ENCODE measurements at regions not wholly inside any gene's neighbourhood (a gene's known extent, or its start where the extent isn't known, plus 50 kb on each side); places are given as distances from the start of the nearest gene placed in this dataset.

GRCh38 chr7:52569151-52569550 is 466.3 kb upstream of the POM121L12 start:
- TF ChIP-seq CTCF (IDR thresholded peaks at IDR 0.05) (no peak), POLR2A (IDR thresholded peaks at IDR 0.05) (no peak)

Measured in thyroid gland (tissue), 4 donors.